GM18909 (cell line): ENCODE measurements at regions not wholly inside any gene's neighbourhood (a gene's known extent, or its start where the extent isn't known, plus 50 kb on each side); places are given as distances from the start of the nearest gene placed in this dataset.
"Not testable (repeated sequence)": the region's sequence is repeated elsewhere in the genome, so short reads cannot be mapped to it uniquely, and the experiment has no call there.

Experiments
- ATAC-seq: cut with Tn5 transposase; IDR thresholded peaks from one replicate; pipeline ENCODE4 v1.9.1; 2021; ENCODE audit warnings: mild to moderate bottlenecking; ENCODE audit not compliant: unreplicated experiment, poor library complexity

DNA sequence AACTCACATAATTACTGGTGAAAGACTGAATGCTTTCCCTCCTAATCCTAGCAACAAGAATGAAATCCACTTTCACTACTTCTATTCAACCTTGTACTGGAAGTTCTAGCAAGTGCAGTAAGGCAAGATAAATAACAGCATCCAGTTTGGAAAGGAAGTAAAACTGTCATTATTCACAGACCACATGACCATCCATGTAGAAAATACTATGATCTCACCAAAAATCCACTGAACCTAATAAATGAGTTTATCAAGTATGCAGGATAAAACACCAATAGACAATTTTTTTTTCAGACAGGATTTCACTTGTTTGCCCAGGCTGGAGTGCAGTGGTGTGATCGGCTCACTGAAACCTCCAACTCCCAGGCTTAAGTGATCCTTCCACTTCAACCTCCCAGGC lies 117.7 kb downstream of the TMEM167A start:
- no peak for ATAC-seq

DNA sequence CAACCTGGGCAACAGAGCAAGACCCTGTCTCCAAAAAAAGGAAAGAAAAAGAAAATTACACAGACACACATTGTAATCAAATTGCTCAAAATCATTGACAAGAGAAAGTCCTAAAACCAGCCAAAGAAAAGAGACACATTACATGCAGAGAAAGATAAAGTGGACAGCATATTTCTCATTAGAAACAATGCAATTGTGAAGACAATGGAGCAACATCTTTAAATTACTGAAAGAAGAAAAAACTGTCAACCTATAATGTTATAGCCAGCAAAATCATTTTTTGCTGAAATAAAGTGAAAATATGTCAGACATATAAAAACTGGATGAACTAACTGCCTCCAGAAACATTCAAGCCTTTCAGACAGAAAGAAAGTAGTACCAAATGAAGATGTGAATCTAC lies 120.6 kb downstream of the TMEM167A start:
- ATAC-seq, result no peak

DNA sequence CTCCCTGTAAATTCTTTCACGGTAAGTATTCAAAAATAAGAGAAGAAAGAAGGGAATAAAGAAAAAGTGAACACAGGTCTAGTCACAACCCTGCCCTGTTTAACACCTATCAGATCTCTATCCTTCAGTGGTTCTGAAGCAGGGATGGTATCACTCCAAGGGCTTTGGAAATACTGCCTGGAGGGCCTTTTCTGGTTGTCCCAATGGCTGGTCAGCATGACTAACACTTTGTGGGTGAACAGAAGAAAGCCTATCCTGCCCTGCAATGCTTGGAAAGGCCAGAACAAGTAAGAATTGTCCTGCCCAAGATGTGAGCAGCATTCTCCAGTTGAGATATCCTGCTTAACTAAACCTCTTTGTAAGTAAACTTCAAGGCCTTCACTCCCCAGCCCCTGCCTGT lies 124.9 kb downstream of the TMEM167A start:
- no peak for ATAC-seq

DNA sequence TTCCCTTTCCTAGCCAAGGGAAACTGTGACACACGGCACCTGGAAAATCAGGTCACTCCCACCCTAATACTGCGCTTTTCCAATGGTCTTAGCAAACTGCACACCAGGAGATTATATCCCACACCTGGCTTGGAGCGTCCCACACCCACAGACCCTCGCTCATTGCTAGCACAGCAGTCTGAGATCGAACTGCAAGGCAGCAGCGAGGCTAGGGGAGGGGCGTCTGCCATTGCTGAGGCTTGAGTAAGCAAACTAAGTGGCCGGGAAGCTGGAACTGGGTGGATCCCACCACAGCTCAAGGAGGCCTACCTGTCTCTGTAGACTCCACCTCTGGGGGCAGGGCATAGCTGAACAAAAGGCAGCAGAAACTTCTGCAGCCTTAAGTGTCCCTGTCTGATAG lies 132.9 kb downstream of the TMEM167A start:
- not testable (repeated sequence) for ATAC-seq

DNA sequence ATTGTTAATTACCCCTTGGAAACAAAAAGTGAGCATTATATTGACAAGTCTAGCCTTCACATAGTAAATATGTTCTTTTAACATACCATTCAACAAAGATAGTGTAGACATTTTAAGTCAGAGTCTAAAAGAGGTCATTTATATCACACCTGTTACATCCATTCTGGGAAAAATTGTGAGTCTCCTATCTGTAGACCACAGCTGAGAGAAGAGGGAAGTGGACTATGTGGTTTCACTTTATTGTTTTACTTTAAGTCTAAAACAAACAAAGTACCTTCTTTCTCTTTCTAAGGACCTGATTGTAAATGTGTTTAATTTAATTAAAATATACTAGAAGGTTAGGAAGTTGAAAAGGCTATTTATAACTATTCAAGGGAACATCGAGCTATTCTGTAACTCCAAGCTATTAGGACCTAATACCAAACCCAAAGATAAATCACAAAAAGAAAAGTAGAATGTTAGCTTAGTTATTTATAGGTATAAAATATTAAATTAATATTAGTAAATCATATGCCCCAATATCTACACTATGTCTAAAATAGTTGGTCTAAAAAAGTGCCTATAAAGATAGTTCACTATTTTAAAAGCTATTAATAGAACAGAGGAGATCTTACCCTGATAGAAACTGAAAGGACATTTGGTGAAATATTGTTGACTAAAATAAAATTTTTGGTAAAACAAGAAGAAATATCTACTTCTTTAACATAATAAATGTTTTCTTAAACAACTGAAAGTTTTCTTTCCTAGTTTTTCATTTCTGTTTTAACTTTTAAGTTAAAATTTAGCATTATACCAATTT lies 134.9 kb downstream of the TMEM167A start:
- ATAC-seq, result no peak

DNA sequence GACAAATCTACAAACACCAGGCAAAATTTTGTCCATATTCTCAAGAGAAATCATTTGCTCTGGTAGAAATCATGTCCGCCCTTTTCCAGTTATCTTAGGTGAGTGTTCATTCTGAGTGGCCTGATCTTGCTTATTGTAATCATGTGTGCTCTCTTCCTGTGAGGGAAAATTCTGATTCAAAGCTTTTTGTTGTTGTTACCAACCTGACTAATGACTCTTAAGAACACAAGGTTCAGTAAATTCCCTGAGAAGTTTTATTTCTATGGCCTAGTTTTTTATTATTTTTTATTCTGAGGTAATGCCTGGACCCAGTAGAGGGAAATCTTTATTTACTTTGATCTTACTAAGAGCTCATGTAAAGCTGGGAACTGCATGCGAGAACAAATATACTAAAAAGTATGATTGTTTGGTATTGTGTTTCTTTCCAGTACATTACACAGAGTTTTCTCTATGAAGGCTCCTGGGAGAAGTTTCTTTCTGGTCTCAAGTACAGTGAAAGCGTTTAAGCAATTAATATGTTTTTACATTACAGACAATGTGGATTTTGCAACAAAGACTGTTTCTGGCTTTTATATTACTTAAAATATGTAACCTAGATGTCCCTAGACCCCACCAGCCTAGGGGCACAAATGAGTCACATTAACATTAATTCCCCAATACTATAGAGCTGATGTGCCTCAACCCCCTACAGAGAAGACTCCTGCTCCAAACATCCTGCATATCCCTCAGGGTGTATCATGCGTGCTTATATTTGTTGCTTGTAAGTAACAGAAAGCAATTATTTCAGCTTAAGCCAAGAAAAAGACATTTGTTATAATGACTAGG lies 138.1 kb downstream of the TMEM167A start:
- ATAC-seq, result no peak

DNA sequence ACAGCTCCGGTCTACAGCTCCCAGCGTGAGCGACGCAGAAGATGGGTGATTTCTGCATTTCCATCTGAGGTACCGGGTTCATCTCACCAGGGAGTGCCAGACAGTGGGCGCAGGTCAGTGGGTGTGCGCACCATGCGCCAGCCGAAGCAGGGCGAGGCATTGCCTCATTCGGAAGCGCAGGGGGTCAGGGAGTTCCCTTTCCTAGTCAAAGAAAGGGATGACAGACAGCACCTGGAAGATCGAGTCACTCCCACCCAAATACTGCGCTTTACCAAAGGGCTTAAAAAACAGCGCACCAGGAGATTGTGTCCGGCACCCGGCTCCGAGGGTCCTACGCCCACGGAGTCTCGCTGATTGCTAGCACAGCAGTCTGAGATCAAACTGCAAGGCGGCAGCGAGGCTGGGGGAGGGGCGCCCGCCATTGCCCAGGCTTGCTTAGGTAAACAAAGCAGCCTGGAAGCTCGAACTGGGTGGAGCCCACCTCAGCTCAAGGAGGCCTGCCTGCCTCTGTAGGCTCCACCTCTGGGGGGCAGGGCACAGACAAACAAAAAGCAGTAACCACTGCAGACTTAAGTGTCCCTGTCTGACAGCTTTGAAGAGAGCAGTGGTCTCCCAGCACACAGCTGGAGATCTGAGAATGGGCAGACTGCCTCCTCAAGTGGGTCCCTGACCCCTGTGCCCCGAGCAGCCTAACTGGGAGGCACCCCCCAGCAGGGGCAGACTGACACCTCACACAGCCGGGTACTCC lies 144.5 kb downstream of the TMEM167A start:
- not testable (repeated sequence) for ATAC-seq

DNA sequence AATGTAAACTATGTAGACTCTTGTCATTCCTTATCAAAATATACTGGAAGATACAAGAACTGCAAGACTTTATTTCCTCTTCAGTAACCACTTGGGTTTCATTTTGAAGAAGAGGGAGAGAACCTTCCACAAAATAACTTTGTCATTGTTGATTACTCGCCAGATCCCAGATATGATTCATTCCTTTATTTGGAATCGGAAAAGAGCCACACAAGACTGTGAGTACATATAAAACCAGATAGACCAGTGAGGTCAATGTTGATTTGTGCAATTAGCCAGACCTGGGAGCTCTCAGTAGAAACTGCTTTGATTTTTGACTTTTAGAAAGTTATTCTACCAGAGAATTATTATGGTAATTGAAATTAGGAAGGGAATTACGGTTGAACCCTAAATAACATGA lies 146.1 kb downstream of the TMEM167A start:
- ATAC-seq, result no peak

DNA sequence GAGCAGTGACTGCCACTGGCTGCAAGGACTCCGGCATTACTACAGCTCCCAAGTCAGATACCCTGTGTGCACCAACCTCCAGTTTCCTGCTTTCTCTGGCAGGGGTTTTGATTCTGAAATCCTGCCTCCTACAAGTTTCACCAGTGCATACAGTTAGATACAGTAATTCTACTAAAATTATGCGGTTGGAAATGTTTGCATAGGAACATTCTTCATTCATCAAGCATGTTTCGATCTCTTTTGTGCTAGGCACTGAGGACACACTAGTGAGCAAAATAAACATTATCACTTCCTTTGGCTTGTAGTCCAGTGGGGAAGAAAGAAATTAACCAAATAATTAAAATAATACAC lies 152.2 kb downstream of the TMEM167A start:
- ATAC-seq, result no peak

DNA sequence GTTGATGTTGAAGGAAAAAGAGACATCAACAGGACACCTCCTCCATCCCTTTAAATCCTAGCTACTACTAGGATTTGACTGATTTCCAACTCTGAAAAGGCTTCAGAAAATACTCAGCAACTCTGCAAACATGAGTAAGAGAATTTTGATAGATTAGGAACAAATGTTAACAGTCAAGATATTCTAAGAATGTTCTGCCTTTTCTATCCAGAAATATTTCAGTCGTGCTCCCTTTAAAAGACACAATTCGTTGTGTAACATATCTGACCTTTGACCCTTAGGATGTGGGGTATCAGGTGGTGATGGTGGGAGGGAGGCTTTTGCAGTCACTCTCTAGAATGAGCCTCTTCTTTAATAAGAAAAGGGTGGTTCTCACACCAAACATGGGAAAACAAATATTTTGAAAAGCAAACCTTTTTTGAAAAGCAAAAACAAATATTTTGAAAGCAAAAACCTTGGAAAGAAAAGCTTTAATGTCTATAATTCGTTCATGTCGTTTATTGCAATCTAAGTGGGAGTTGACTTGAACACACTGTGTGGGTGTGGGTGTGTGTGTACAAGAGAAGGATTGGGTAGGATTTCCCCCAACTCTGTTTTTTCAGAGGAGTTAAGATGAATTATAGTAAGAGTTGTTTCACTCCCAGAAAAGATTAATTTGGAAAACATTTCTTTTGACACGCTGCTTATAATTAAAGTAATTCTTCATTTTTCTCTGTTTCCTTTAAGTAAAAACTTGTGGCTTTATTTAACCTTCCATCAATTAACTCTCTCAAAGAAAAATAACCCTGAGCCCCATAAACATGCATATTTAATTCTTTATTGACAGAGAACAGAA lies 152.8 kb downstream of the TMEM167A start:
- ATAC-seq, result no peak

DNA sequence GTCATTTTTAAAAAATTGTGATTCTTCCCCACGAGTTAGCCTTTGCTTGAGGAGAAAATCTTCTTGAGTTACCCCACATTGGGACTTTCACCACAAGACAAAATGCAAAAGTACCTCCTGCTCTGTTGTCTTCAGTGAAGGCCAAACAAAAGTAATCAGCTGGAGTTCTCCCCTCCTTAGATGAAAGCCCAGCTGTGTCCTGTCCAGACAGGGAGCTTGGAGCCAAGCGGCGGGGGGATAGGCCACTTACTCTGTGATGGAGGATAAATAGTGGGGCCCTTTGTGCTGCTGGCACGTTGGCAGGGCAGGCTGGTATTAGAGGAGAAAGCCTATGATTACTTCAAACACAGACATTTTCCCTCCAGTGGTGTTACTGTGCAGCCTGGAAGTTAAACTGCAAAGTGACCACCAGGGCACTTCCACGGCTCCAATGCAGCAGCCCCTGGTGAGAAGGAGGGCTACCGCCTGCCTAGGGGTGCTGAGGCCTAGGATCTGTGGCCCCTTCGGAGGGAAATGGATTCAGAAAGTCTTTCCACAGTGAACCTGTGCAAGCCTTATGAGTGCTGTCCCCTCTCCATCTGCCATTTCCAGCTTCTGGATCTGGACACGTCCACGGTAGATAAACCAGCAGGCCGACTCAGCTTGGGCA lies 155.0 kb downstream of the TMEM167A start:
- no peak for ATAC-seq

DNA sequence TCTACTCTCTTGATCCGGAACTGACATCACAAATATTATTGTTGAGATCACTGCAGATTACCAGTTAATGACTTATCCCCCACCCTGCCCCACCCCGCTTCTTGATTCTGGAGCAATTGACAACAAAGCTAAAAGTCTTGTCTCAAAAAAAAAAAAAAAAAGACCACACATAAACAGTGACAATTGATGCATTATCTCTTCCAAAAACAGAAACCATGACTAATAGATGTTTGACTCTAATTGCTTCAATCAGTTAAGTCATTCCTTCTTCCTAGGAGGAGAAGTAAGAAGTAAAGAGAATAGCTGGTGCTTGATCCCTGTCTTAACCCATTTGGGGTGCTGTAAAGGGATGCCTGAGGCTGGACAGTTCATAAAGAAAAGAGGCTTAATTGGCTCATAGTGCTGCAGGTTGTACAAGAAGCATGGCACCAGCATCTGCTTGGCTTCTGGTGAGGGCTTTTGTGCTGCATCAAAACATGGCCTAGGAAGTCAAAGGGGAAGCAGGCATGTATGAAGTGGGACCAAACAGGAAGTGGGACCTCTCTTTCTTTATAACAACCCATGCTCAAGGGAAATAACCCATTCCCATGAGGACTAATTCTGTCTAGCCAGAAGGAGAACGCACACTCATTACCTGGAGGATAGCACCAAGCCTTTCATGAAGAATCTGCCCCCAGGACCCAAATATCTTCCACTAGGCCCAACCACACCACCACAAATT lies 158.7 kb downstream of the TMEM167A start:
- ATAC-seq, result no peak

DNA sequence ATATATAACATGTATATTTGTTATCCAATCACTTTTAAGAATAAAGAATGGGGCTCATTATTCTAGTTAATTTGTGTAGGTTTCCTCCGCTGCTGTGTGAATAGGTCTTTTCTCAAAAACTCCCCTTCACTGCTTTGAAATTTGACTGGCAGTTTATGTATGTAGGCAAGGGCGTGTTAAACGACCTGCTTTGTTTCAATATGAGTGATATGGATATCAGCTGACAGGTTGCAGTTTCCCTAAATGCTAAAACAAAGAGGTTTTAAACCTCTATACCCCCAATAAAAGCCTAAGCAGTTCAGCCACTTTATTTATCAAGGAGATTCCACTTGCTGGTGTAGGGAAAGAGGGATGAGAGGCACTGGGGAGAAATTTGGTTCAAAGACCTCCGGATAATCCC lies 159.6 kb downstream of the TMEM167A start:
- peak; percentile 62 for ATAC-seq

DNA sequence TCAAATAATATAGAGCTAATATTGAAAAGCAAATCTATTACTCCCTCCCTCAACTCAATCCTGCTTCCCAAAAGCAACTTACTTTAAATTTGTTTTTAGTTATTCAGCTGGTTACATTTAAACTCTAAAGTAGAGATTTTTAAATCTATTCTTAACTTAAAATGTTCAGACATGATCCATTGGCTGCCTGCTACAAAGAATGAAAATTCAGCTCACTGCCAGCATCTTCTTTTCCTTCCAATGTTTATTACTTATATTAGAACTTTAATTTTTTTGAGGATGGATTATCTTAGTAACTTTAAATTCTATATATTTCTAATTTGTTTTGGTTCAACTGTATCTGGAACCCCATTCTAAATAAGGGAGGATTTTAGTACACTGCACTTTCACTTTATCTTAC lies 163.2 kb downstream of the TMEM167A start:
- no peak for ATAC-seq

DNA sequence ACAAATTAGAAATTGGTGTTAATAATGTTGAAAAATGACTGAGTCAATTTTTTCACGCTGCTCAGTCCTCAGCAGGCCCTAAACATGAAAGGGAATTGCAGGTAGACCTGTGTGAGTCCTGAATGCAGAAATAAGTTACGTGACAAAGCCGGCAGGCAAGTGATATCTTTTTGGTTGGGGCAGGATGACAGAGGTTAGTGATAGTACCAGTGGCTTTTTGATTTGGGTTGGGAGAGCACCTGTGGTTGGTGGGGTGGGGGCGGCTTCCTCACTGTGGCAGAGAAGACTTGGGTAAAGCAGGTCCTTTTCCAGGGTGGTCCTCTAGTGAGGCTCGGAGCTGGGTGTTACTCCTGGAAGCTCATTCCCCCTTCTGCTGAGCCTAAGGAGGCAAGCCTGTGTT lies 164.7 kb downstream of the TMEM167A start:
- no peak for ATAC-seq

DNA sequence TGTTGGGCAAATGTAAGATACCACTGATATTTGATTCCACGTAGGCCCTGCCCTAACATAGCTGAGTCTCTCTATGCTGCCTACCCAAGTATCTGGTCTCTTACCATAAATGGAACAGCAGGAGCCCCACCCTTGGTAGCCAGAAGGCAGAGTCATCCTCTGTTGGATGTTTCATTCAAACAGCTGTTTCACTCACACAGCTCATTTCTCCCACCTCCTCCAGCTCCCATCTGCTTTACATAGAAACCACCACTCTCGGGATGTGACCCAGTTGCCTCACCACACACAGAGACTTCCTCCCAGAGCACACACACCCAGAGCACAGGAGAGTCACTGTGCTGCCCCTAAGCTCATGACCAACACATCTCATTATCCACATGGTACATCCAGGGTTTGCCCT lies 165.3 kb downstream of the TMEM167A start:
- no peak for ATAC-seq

DNA sequence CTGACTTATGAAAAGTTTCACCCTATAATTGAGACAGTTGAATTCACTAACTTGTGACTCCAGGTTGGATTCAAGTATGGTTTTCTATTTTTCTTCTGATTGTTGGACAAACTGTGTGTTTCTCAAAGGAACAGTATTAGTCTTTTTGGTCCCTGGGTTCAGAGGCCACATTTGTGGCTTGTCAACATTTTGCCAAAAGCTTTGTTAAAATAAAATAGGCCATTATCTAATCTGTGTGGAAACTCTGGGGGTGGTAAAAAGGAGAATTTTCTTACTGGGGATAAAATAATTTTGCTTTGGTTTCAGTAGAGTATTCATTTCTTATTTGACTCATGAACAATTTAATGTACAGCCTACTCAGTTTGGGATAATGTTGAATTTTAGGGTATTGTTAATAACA lies 166.3 kb downstream of the TMEM167A start:
- no peak for ATAC-seq

DNA sequence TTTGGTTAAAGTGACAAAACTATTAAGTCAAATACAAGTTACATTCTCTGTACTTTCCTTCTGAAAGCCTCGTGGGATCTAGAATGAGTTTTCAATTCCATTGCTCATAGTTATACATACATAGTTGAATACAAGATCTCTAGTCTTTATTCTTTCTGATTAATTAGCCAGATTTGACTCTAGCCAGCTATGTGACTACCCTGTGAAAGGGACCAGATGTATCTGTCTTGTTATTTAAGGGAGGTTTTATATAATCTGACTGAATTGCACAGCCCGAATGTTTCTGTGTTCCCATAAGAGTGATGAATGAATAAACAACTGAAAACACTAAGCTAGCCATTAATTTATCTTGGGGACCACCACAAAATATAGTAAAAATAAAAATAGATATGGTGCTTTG lies 166.7 kb downstream of the TMEM167A start:
- ATAC-seq, result no peak

DNA sequence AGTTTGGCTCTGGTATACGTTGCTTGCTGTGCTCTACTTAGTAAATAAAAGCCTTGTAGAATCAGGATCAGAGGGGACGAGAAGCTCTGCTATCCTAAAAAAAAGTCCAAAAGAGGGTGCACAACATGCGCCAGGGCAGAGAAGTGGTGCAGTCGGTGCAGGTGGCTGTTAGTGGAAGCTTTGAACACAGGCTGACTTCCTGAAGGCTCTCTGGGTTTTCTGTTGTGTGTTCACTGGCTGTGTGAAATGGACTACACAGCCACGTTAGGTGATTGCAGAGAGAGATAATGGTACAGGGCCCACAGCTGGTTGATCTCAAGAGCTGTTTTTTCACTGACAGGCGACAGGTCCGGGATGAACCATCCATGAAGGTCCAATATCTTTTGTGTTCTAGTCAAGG lies 167.4 kb downstream of the TMEM167A start:
- ATAC-seq, result no peak
